ENCODE measurements at regions not wholly inside any gene's neighbourhood (a gene's known extent, or its start where the extent isn't known, plus 50 kb on each side); places are given as distances from the start of the nearest gene placed in this dataset.

GRCh38 chr5:91794856-91795548, 411.9 kb upstream of the ARRDC3 start:
- H3K4me3 ChIP-seq (replicated peaks in 1 of 4; ENCODE audit: control extremely low read depth in 1 of 4, insufficient read depth in 1 of 4, low read depth in 3 of 4, low read length in 4 of 4) = no peak overlapping the region
- H3K4me2 ChIP-seq (ENCODE audit: extremely low read depth, insufficient read depth, low read length) = no peak overlapping the region
- no peaks in the 10 kb centered on the region for H4K20me1 ChIP-seq (ENCODE audit: control insufficient read depth, extremely low read depth, insufficient read depth, low read length)
- no peaks in the 10 kb centered on the region for H3K36me3 ChIP-seq (ENCODE audit: control insufficient read depth, insufficient read depth, low read length)
- H3K27ac ChIP-seq (ENCODE audit: insufficient read depth, low read length) = no peak overlapping the region
- no peaks in the 10 kb centered on the region for H3K79me2 ChIP-seq (ENCODE audit: control insufficient read depth, insufficient read depth, low read length)
- H2AFZ ChIP-seq (ENCODE audit: low read length) = no peak overlapping the region
- H3K27me3 ChIP-seq (ENCODE audit: control insufficient read depth, insufficient read depth, low read length) = no peaks in the 10 kb centered on the region
- DNase-seq (ENCODE audit: low read depth in 2 of 2) = peak in 1 of 2 donors; percentile 62
- H3K9ac ChIP-seq (ENCODE audit: insufficient read depth, low read length) = no peak overlapping the region
- H3K9me3 ChIP-seq (ENCODE audit: control insufficient read depth, insufficient read depth, low read depth, low read length) = no peaks in the 10 kb centered on the region
- no peaks in the 10 kb centered on the region for H3K4me1 ChIP-seq (ENCODE audit: control insufficient read depth, extremely low read depth, insufficient read depth, low read length)
- TF ChIP-seq EZH2 (IDR thresholded peaks at IDR 0.05; ENCODE audit: low read length, missing control alignments) (no peak), CTCF (conservative IDR thresholded peaks at IDR 0.05 in 1 of 2, IDR thresholded peaks at IDR 0.05 in 1 of 2; ENCODE audit: low read depth in 1 of 2, low read length in 2 of 2) (no peak)

GRCh38 chr5:91794455-91794854, 411.3 kb upstream of the ARRDC3 start:
- peak in 1 of 2 donors; percentile 25 for DNase-seq (ENCODE audit: low read depth in 2 of 2)
- Histone ChIP-seq H4K20me1 (ENCODE audit: control insufficient read depth, extremely low read depth, insufficient read depth, low read length) (no peaks in the 10 kb centered on the region), H2AFZ (ENCODE audit: low read length) (no peak overlapping the region), H3K4me2 (ENCODE audit: extremely low read depth, insufficient read depth, low read length) (no peak overlapping the region), H3K4me3 (replicated peaks in 1 of 4; ENCODE audit: control extremely low read depth in 1 of 4, insufficient read depth in 1 of 4, low read depth in 3 of 4, low read length in 4 of 4) (no peak overlapping the region), H3K9me3 (ENCODE audit: control insufficient read depth, insufficient read depth, low read depth, low read length) (no peaks in the 10 kb centered on the region), H3K9ac (ENCODE audit: insufficient read depth, low read length) (no peak overlapping the region), H3K27ac (ENCODE audit: insufficient read depth, low read length) (no peak overlapping the region), H3K79me2 (ENCODE audit: control insufficient read depth, insufficient read depth, low read length) (no peaks in the 10 kb centered on the region), H3K27me3 (ENCODE audit: control insufficient read depth, insufficient read depth, low read length) (no peaks in the 10 kb centered on the region), H3K4me1 (ENCODE audit: control insufficient read depth, extremely low read depth, insufficient read depth, low read length) (no peaks in the 10 kb centered on the region), H3K36me3 (ENCODE audit: control insufficient read depth, insufficient read depth, low read length) (no peaks in the 10 kb centered on the region)
- TF ChIP-seq EZH2 (IDR thresholded peaks at IDR 0.05; ENCODE audit: low read length, missing control alignments) (no peak), CTCF (conservative IDR thresholded peaks at IDR 0.05 in 1 of 2, IDR thresholded peaks at IDR 0.05 in 1 of 2; ENCODE audit: low read depth in 1 of 2, low read length in 2 of 2) (no peak)

- H3K4me3 ChIP-seq (replicated peaks in 1 of 4; ENCODE audit: control extremely low read depth in 1 of 4, insufficient read depth in 1 of 4, low read depth in 3 of 4, low read length in 4 of 4) = no peak overlapping the region
- no peaks in the 10 kb centered on the region for H3K79me2 ChIP-seq (ENCODE audit: control insufficient read depth, insufficient read depth, low read length)
- no peak overlapping the region for H3K9ac ChIP-seq (ENCODE audit: insufficient read depth, low read length)
- H3K27me3 ChIP-seq (ENCODE audit: control insufficient read depth, insufficient read depth, low read length) = no peaks in the 10 kb centered on the region
- peak; percentile 61 to 66 for DNase-seq (ENCODE audit: low read depth in 2 of 2)
- no peak for TF ChIP-seq CTCF (conservative IDR thresholded peaks at IDR 0.05 in 1 of 2, IDR thresholded peaks at IDR 0.05 in 1 of 2; ENCODE audit: low read depth in 1 of 2, low read length in 2 of 2)
- TF ChIP-seq EZH2 (IDR thresholded peaks at IDR 0.05; ENCODE audit: low read length, missing control alignments) = no peak
- H3K9me3 ChIP-seq (ENCODE audit: control insufficient read depth, insufficient read depth, low read depth, low read length) = no peaks in the 10 kb centered on the region
- H3K4me2 ChIP-seq (ENCODE audit: extremely low read depth, insufficient read depth, low read length) = no peak overlapping the region
- no peaks in the 10 kb centered on the region for H4K20me1 ChIP-seq (ENCODE audit: control insufficient read depth, extremely low read depth, insufficient read depth, low read length)
- H2AFZ ChIP-seq (ENCODE audit: low read length) = no peak overlapping the region
- H3K4me1 ChIP-seq (ENCODE audit: control insufficient read depth, extremely low read depth, insufficient read depth, low read length) = no peaks in the 10 kb centered on the region
- no peak overlapping the region for H3K27ac ChIP-seq (ENCODE audit: insufficient read depth, low read length)
- no peaks in the 10 kb centered on the region for H3K36me3 ChIP-seq (ENCODE audit: control insufficient read depth, insufficient read depth, low read length)
Measured at GRCh38 chr5:91787718-91788117, 404.6 kb upstream of the ARRDC3 start.

Measured in fibroblast of lung (primary cell).